Nephron (organoid): ENCODE measurements at regions not wholly inside any gene's neighbourhood (a gene's known extent, or its start where the extent isn't known, plus 50 kb on each side); places are given as distances from the start of the nearest gene placed in this dataset.

Source experiments
- H3K27ac Mint-ChIP-seq, 3 experiments: 2 replicates each; pipeline ENCODE4 v1.8.0; 2020; ENCODE audit warnings: mixed read lengths in 3 of 3, mild to moderate bottlenecking in 2 of 3, moderate library complexity in 1 of 3
- H3K27me3 Mint-ChIP-seq: 2 replicates; pipeline ENCODE4 v1.8.0; 2021; ENCODE audit warnings: low read depth, mild to moderate bottlenecking, moderate library complexity, mixed read lengths
- H3K36me3 Mint-ChIP-seq: 2 replicates; pipeline ENCODE4 v1.8.0; 2020; ENCODE audit warnings: low read depth, mixed read lengths
- H3K4me1 Mint-ChIP-seq: 2 replicates; pipeline ENCODE4 v1.8.0; 2020; ENCODE audit warnings: mixed read lengths
- H3K4me3 Mint-ChIP-seq, 3 experiments: 2 replicates each; pipeline ENCODE4 v1.8.0; 2020; ENCODE audit warnings: mild to moderate bottlenecking in 3 of 3, mixed read lengths in 3 of 3, moderate library complexity in 2 of 3
- H3K9me3 Mint-ChIP-seq: 2 replicates; pipeline ENCODE4 v1.8.0; 2020; ENCODE audit warnings: mixed read lengths
- TF ChIP-seq, protein P1 (sequence below), 3 experiments: fragments of 200-600 bp; sonication (generic); IDR thresholded peaks; one replicate each; pipeline ENCODE4 v1.5.0; 2021; ENCODE audit warnings: antibody characterized with exemption in 3 of 3; ENCODE audit not compliant: unreplicated experiment in 3 of 3

DNA sequence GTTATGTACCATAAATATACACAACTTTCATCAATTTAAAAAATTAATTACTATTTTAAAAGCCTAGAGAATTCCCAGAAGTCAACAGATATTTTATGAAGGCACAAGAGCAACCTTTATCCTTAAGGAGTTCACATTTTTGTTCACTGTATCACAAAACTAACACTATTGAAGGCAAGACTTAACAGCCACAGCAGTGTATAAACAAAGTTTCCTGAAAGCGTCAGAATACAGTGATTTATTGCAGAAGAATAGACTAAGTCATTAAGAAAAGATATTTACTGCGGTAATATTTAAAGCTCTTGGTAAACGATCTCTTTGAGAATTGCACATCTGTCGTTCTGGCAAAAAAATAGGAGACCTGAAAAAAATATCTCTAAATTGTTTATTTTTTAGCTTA is 419.3 kb upstream of the NBEA start:
- Mint-ChIP-seq H3K27me3 (no peaks in the 10 kb centered on the region), H3K36me3 (no peaks in the 10 kb centered on the region), H3K27ac (no peak overlapping the region), H3K4me3 (no peak overlapping the region), H3K9me3 (no peaks in the 10 kb centered on the region), H3K4me1 (peaks cover 16% of the 10 kb centered on the region)
- TF ChIP-seq, protein P1, sequence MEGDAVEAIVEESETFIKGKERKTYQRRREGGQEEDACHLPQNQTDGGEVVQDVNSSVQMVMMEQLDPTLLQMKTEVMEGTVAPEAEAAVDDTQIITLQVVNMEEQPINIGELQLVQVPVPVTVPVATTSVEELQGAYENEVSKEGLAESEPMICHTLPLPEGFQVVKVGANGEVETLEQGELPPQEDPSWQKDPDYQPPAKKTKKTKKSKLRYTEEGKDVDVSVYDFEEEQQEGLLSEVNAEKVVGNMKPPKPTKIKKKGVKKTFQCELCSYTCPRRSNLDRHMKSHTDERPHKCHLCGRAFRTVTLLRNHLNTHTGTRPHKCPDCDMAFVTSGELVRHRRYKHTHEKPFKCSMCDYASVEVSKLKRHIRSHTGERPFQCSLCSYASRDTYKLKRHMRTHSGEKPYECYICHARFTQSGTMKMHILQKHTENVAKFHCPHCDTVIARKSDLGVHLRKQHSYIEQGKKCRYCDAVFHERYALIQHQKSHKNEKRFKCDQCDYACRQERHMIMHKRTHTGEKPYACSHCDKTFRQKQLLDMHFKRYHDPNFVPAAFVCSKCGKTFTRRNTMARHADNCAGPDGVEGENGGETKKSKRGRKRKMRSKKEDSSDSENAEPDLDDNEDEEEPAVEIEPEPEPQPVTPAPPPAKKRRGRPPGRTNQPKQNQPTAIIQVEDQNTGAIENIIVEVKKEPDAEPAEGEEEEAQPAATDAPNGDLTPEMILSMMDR (IDR thresholded peaks at IDR 0.05; ENCODE audit: unreplicated experiment in 3 of 3): no peak

DNA sequence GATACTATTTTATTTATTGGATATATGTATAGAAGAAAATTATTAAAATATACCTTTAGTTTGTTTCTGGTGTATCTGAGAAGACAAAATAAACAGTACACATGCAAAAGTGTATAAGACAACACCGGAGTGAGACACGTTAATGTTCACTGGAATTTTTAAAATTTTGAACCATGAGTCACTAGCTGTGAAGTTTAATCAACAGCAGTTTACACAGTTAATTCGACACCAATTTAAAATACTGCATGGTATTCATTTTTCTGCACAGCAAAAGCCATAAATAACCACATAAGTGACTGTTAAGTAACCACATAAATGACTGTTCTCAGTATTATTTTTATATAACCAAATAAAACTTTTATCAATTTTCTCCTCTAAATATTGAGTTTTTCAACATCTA is 418.7 kb upstream of the NBEA start:
- Mint-ChIP-seq H3K27me3 (no peaks in the 10 kb centered on the region), H3K36me3 (no peaks in the 10 kb centered on the region), H3K4me3 (no peak overlapping the region), H3K27ac (no peak overlapping the region), H3K4me1 (peaks cover 16% of the 10 kb centered on the region), H3K9me3 (no peaks in the 10 kb centered on the region)
- TF ChIP-seq, protein P1 (IDR thresholded peaks at IDR 0.05; ENCODE audit: unreplicated experiment in 3 of 3): no peak

DNA sequence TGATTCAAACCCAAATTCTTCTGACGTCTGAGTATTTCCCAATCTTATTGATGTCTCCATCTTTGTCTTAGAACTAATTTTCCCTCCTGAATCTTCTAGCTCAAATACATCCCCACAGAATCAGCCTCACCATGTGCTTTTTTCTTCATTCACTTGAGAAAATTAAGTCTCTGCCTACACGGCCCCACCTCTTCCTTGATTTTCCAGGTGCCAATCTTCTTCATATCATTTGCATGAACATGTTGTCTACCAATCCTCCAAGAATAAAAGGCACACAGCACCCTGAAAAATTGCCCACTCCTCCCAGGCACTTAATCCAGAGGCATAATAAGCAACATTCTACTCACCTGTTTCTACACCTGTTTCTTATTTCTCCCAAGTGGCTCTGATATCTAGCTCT is 408.1 kb upstream of the NBEA start:
- peaks cover 10% of the 10 kb centered on the region for H3K36me3 Mint-ChIP-seq
- peaks cover 19% of the 10 kb centered on the region for H3K9me3 Mint-ChIP-seq
- TF ChIP-seq, protein P1 (IDR thresholded peaks at IDR 0.05; ENCODE audit: unreplicated experiment in 3 of 3): no peak
- no peaks in the 10 kb centered on the region for H3K27me3 Mint-ChIP-seq
- H3K4me3 Mint-ChIP-seq: no peak overlapping the region
- H3K4me1 Mint-ChIP-seq: no peaks in the 10 kb centered on the region
- no peak overlapping the region for H3K27ac Mint-ChIP-seq

DNA sequence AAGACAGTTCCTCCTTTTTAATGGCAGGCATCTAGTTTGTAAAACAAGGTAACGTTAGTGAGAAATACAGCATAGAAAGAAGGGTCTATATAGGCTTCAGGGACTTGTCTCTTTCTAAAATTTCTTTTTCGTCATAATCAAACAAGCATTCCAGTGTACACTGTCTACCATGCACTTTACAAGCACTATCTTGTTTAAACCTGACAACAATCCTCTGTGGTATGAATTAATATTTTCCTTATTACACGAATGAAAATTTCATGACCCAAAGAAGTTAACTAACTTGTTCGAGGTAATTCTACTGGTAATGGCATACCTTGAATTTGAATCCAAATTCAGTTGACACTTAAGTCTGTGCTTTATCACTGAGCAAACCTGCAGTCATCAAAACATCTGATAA is 399.7 kb upstream of the NBEA start:
- peaks cover 3% of the 10 kb centered on the region for H3K27me3 Mint-ChIP-seq
- H3K36me3 Mint-ChIP-seq: peaks cover 7% of the 10 kb centered on the region
- no peak overlapping the region for H3K27ac Mint-ChIP-seq
- no peak overlapping the region for H3K4me3 Mint-ChIP-seq
- peaks cover 14% of the 10 kb centered on the region for H3K4me1 Mint-ChIP-seq
- peaks cover 13% of the 10 kb centered on the region for H3K9me3 Mint-ChIP-seq
- TF ChIP-seq, protein P1 (IDR thresholded peaks at IDR 0.05; ENCODE audit: unreplicated experiment in 3 of 3): no peak

DNA sequence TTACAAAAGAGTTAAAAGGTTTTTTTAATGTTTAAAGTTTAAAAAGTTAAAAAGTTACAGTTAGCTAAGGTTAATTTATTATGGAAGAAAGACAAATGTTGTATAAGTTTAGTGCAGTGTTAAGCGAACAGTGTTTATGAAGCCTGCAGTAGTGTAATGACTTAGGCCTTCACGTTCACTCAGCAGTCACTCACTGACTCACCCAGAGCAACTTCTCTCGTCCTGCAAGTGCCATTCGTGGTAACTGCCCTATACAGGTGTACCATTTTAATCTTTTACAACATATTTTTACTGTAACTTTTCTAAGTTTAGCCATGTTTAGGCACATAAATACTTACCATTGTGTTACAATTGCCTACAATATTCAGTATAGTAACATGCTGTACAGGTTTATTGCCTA is 398.2 kb upstream of the NBEA start:
- peaks cover 1% of the 10 kb centered on the region for H3K36me3 Mint-ChIP-seq
- H3K4me1 Mint-ChIP-seq: peaks cover 14% of the 10 kb centered on the region
- no peak overlapping the region for H3K27ac Mint-ChIP-seq
- no peak overlapping the region for H3K4me3 Mint-ChIP-seq
- TF ChIP-seq, protein P1 (IDR thresholded peaks at IDR 0.05; ENCODE audit: unreplicated experiment in 3 of 3): no peak
- peaks cover 7% of the 10 kb centered on the region for H3K9me3 Mint-ChIP-seq
- peaks cover 3% of the 10 kb centered on the region for H3K27me3 Mint-ChIP-seq

DNA sequence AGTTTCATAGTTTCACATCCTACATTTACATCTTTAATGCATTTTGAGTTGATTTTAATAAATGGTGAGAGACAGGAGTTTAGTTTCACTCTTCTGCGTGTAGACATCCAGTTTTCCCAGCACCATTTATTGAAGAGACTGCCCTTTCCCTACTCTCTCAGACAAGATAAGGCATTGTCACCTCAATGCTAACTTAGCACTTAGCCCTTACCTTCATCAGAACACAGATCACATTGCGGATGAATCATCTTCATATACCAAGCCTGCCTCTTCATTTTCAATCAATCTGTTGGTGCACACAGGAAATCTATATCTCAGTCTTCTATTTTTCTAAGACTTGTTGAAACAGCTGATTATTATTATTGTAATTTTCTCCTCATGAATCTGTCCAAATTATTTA is 396.6 kb upstream of the NBEA start:
- TF ChIP-seq, protein P1 (IDR thresholded peaks at IDR 0.05; ENCODE audit: unreplicated experiment in 3 of 3): no peak
- Mint-ChIP-seq H3K36me3 (no peaks in the 10 kb centered on the region), H3K27ac (no peak overlapping the region), H3K9me3 (peaks cover 2% of the 10 kb centered on the region), H3K27me3 (peaks cover 3% of the 10 kb centered on the region), H3K4me3 (no peak overlapping the region), H3K4me1 (peaks cover 14% of the 10 kb centered on the region)
